Sciatic nerve (tissue), 2 donors: ENCODE measurements at regions not wholly inside any gene's neighbourhood (a gene's known extent, or its start where the extent isn't known, plus 50 kb on each side); places are given as distances from the start of the nearest gene placed in this dataset.
A peak's percentile ranks its signal among the peaks of the same experiment; 100 is the strongest.

Experiments
- ATAC-seq: fragments of 200-7000 bp; cut with Tn5 transposase; one replicate; pipeline ENCODE4 v1.9.1; 2020; ENCODE audit warnings: mild to moderate bottlenecking, moderate library complexity
- DNase-seq: peaks from one replicate; pipeline ENCODE4 v3.0.0-alpha.2; 2020; ENCODE audit warnings: low spot score
- intact Hi-C: fragments of 100-400 bp; cut with DNase I; formaldehyde crosslinking; loops from one replicate; pipeline ENCODE4 v1.14.2; 2022
- donor health status: DM: no; HTN: no; CAD: no.
- donor health status: DM: no; HTN: no; CAD: no.

DNA sequence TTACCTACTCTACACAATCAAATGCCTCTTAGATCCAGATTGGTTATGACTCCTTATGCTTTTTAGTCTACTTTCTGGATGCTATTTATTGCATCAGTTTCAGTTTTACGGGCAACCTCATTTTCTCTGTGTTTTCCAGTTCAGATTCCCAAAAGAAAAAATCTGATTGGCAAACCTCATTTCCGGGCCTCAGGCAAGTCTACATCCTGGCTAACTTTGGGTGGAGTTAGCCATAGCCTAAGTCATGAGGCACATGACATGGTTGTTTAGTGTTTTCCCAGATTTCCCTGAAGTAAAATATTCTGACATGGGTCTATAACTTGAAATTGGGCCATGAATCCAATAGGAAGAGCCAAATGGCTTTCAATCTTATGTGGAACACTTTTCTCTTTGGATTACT, 339.7 kb downstream of the NUAK1 start:
- intact Hi-C loops = no loop called here
- no peak for DNase-seq
- no peak for ATAC-seq

- intact Hi-C loops = no loop called here
- DNase-seq = no peak
- no peak for ATAC-seq
Measured at GRCh38 chr12:105801351-105801750, 337.4 kb downstream of the NUAK1 start.

- intact Hi-C loops = no loop called here
Measured at GRCh38 chr12:105803292-105803691, 335.5 kb downstream of the NUAK1 start.

GRCh38 chr12:105804591-105805265, 334.0 kb downstream of the NUAK1 start:
- intact Hi-C loops = no loop called here
- ATAC-seq = no peak
- DNase-seq = no peak

More at GRCh38 chr12:105803292-105803691, 335.5 kb downstream of the NUAK1 start:
- ATAC-seq (no peak), DNase-seq (no peak)

DNA sequence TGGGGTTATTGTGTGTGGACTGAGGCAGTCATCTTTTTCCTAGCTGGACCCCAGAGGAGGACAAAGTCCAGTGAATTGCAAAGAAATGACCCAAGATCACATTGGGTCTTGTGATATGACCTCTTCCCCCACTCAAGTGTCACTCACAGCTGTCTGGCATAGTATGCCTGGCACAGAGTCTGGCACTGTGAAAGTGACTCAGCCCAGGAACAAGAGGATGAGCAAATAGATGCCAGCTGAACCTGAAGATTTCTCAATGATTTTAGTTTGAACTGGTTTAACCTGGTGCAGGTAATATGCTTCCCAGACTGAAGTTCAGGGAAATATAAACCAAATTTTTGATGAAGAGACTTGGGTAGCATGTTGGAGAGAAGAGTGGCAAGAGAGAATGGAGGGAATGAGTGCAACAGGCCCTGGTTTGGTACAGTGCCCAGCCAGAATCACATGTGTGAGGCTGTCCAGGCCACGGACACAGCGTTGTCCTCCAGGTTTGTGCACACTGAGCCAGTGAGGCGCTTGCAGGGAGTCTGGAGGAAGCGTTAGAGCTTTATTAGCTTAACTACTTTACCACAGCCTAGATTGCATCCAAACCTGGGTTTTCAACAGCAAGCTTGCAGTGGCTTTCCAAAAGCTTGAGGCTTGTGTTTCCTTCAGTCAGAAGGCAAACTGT, 332.9 kb downstream of the NUAK1 start:
- ATAC-seq = no peak
- no peak for DNase-seq
- intact Hi-C loops = no loop called here

- intact Hi-C loops = no loop called here
- ATAC-seq (no peak), DNase-seq (no peak)
Measured at GRCh38 chr12:105806400-105806770, 332.4 kb downstream of the NUAK1 start.

- ATAC-seq (peak; percentile 78), DNase-seq (no peak)
- intact Hi-C loops = no loop called here
Measured at GRCh38 chr12:105812366-105812765, 326.4 kb downstream of the NUAK1 start.

DNA sequence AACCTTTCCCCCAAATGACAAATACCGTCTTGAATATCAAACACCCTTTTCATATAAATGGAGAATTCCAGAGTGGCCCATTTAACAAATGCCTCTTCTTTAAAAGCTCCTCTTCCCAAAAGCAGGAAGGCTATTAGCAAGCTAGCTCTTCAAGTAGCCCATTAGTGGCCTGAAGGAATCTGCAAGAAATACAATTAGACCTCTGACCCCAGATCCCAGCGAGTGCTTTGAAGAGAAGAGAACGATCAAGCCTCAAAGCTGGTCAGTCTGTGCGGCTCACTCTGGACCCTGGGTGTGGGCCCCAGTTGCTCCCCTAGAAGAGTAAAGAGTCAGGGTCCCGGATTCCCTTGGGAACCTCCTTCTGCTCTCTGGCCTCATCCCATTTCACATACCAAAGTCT, 325.6 kb downstream of the NUAK1 start:
- DNase-seq (no peak), ATAC-seq (no peak)
- intact Hi-C loops = no loop called here

- DNase-seq (no peak), ATAC-seq (no peak)
Measured at GRCh38 chr12:105814283-105814682, 324.5 kb downstream of the NUAK1 start.

GRCh38 chr12:105819549-105819948, 319.2 kb downstream of the NUAK1 start:
- no peak for ATAC-seq
- intact Hi-C loops = no loop called here

More at GRCh38 chr12:105814283-105814682, 324.5 kb downstream of the NUAK1 start:
- intact Hi-C loops = no loop called here

GRCh38 chr12:105820429-105821125, 318.2 kb downstream of the NUAK1 start:
- ATAC-seq = peak; percentile 93
- peak; percentile 62 for DNase-seq
- intact Hi-C loops = no loop called here

More at GRCh38 chr12:105819549-105819948, 319.2 kb downstream of the NUAK1 start:
- DNase-seq = no peak

DNA sequence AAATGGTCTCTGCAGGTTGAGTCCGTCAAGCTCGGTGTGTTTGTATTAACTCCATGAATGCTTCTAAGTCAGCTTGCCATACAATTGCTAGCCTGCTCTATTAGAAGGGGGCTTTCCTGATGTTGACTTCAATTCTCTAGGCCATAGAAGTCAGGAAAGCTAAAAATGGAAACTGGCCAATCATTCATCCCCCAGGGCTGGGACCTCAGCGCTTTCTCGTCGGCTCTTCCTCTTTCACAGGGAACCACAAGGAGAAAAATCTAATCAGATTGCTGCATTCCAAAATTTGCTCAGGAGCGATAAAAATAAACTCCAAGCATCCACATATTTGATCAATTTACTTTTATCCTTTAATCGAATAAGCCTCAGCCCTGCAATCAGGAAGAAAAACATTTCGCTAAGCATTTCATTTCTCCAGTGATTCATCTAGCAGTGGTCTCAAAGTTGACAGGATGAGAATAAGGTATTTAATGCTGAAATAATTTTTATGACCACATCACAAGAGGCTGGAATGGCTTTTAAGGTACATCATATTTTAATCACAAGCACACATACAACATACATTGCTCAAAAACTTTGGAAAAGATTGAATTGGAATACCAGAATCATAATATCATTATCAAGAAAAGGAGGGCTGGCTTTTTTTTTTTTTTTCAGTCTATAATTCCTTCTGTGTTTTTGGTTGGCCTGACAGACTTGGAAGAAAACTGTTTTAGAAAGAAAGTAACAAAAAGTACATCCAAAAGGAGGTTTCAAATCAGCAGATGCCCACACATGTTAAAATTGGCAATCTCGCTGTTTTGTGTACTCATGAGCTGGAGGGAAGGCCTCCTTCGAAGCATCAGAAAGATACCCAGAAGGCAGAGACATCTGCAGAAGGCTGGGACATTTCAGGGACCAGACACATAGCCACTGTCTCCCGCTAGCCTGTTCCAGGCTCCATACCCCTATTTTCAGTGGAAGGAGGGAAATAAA, 316.3 kb downstream of the NUAK1 start:
- intact Hi-C loops = no loop called here
- no peak for ATAC-seq
- no peak for DNase-seq

GRCh38 chr12:105823810-105824209, 314.9 kb downstream of the NUAK1 start:
- no peak for DNase-seq
- intact Hi-C loops = no loop called here
- no peak for ATAC-seq

DNA sequence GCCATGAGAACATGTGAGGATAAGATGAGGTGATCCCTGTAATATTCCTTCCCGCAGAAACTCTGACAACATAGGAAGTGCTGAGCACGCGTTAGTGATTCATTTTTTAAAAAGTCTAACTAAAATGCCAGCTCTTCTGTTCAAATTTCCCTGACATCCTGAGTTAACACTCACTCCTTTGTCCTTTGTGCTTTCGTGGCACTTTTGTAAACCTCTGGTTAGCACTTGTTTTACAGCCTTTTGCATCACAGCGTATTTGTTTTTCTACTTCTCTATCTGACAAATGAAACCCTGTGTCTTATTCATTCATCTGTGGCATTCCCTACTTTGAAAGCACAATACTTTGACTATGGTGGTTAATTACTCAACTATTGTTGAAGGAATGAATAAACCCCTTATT, 313.6 kb downstream of the NUAK1 start:
- ATAC-seq = no peak
- intact Hi-C loops = no loop called here

GRCh38 chr12:105831372-105831771, 307.4 kb downstream of the NUAK1 start:
- ATAC-seq = no peak
- no peak for DNase-seq
- intact Hi-C loops = no loop called here

More for the DNA sequence above, 313.6 kb downstream of the NUAK1 start:
- no peak for DNase-seq

DNA sequence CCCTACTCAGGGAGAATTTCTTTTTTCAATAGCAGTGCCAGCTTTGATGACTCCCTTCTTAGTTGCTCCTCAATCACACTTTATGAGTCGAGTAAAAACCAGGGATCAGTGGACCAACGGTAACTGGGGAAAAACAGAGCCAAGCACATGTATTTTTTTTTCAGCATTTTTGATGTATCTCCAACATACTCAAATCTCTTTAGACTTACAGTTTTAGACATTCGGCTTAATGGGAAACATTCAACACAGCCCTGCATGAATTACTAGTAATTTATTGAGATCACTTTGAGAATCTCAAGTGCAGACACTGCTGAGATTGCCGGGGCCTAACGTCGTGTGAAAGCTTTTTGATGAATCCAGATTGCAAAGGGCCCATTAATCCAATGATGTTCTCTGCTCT, 306.7 kb downstream of the NUAK1 start:
- no peak for ATAC-seq
- intact Hi-C loops = no loop called here
- DNase-seq = no peak

- no peak for ATAC-seq
- DNase-seq = no peak
- intact Hi-C loops = no loop called here
Measured at GRCh38 chr12:105832806-105833205, 305.9 kb downstream of the NUAK1 start.

DNA sequence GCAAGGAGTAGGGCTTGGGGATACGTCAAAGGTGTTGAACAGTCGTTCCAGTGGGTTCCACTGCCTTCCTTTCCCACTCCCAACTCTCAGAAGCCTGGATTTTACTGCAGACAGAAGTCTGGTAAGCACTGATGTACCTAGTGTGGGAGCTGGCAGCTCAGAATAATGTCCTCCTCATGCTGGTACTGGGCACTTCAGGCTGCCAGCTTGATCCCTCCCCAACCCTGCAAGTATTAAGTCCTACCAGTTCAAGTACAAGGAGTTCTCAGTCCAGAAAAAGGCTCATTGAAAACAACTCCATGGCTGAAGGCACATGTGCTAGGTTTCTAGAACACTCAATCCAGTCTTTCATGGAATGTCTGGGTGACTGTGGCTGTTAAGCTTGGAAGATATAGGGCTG, 304.3 kb downstream of the NUAK1 start:
- no peak for ATAC-seq
- intact Hi-C loops = no loop called here
- no peak for DNase-seq

- DNase-seq = no peak
- ATAC-seq = no peak
Measured at GRCh38 chr12:105835580-105836241, 303.0 kb downstream of the NUAK1 start.

More at GRCh38 chr12:105835580-105836241, 303.0 kb downstream of the NUAK1 start:
- intact Hi-C loops = no loop called here
